ENCODE measurements at regions not wholly inside any gene's neighbourhood (a gene's known extent, or its start where the extent isn't known, plus 50 kb on each side); places are given as distances from the start of the nearest gene placed in this dataset.

DNA sequence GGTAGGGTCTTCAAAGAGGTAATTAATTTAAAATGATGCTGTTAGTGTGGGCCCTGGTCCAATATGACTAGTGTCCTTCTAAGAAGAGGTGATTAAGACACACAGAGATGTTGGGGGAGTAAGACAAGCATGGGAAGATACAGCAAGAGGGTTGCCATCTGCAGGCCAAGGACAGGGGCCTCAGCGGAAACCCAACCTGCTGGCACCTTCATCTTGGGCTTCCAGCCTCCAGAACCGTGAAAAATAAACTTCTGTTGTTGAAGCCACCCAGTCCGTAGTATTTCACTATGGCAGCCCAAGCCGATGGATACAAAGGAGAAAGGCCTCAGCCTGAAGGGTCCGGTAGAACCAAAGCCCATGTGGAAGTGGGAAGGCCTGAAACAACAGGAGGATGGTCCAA lies 161.7 kb upstream of the UBE2E1 start:
- no peak for DNase-seq (ENCODE audit: low read depth in 2 of 2)

DNA sequence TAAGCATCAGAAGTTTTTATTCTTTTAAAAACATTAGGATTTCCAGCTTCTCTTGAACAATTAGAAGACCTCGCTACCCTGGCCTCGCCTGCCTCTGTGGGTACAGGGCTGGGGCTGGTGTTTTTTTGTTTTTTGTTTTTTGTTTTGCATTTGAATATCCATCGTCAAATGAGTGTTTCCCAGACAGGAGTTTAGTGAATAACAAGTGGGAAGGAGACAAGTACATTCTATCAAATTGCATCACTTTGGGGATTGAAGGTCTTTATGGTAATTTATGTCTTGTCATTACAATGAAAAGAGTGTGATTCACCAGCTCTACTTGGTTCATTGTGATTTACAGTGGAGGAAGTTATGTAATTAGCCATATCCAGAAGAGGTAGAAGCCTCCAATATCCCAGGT lies 161.1 kb upstream of the UBE2E1 start:
- DNase-seq (ENCODE audit: low read depth in 2 of 2) = no peak

DNA sequence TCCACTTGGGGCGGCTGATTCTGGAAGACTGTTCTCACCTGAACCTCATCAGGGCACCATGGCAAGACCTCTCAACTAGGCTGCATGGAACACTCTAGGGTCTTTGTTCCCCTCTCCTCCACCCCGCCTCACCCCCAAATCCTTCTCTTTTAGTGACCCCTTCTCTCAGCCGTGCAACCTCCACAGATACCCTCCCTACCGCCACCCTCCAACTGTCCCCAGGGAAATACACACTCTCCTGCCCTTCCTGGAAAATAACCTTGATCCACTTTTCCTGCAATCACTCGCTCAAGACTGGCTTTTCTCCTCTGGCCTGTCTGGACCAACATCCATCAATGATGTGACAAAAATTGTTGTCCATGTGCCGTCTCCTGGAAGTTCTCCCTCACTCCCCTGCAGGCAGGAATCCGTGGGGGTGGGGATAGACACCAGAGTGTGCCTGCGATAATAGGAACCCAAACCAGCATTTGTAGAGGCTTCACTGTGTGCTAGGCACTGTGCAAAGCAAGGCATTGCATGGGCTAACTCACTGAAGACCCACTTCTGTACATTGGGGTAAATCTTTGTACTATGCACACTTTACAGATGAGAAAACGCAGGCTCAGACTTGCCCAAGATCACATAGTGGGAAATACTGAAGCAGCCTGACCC lies 160.1 kb upstream of the UBE2E1 start:
- no peak for DNase-seq (ENCODE audit: low read depth in 2 of 2)

DNA sequence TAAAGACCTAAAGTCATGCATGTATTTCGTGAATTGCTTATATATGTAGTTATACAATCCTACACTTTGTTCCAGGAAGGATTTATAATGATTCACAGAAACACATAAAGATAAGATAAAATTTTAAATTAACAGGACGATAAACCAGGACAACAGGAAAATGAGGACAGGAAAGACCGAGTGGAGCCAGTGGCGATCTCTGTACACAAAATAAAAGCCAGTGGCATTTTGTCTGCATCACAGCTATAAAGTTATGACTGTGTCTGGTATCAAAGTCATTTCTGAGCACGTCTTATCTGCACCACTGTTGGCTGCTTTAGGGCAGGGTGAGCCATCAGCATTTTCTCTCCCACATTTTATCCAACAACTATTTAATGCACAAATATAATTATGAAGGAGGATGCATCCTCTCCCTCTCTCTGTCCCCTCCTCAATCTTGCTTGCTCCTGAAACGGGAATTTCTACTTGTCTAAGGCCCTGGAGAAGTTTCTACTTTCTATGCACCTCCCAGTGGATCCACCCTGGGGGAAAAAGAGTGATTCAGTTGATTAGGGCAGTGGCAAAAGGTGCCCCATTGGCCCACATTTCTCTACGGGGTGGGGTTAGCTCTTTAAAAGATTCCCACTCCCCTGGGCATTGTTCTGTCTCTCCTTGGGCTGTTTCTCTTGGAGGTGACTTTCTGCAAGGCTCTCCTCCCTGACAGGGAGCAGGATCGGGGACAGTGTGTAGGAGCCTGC lies 159.4 kb upstream of the UBE2E1 start:
- no peak for DNase-seq (ENCODE audit: low read depth in 2 of 2)

DNA sequence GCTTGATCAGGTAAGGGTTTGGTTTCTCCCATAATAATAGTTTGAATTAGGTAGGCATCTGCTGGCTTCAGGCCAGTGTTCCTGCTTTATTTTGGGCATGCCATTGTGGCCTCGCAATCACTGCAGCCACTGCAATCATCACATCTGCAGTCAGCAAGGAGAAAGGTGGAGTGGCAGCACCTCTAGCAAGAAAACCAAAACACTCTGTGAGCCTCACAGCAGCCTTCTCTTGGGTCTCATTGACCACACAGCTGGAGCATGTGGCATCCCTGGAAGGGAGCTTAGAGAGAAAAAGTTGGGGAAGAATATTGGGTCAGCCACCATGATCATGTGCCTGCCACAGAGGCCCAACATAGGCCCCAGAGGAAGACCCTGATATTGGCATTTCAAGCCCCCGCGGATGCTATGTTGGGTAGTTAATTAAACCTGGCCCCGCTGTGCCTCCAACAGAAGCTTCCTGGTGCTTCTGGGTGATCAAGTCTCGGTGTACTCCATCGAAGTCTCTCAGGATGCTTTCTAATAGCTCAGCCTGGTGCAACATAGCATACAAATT lies 158.0 kb upstream of the UBE2E1 start:
- DNase-seq (ENCODE audit: low read depth in 2 of 2) = no peak

DNA sequence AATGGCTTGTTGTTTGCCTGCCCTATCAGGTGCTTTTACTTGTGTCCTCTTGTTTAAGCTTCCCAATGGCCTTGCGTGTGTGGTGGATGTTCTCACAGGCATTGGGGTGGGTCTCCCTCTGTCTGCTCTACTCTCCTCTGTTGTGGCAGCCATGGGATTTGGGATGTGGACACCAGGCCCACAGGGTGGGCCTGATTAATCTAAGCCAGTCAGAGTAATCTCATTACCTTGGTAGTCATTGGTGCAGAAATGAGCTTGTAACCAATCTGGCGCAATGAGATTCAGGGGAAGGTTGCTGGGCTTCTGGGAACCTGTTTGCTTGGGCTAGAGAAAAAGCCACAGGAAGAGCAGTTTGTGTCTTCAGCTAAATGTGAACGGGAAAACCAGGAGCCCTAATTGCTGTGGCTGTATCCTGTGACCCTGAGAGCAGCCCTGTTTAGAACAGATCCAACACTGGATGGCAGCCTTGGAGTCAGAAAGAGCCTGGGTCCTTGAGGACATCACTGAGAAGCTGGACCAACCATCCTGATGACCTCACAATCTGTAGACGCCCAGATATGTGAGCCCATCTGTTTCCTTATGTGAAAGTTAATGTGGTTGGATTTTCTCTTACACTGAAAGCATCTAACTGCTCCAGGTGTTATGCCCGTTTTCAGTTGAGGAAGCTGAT lies 157.3 kb upstream of the UBE2E1 start:
- no peak for DNase-seq (ENCODE audit: low read depth in 2 of 2)

DNA sequence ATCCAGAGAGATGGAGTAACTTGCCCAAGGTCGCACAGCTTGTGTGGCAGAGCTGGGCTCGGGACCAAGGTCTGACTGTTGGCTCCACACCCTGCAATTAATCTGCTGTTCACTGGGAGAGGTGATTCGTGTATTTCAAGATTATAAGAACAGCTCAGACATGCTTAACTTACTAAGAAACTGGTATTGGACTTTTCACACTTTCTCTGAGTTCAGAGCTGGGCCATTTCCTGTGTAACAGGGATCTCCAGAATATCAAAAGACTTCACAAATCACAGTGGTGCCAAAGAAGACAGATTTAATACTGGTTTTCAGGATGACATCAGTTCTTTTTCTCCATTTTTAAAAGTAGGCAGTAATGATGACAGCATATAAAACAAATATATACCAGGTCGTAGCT lies 156.8 kb upstream of the UBE2E1 start:
- DNase-seq (ENCODE audit: low read depth in 2 of 2) = no peak

DNA sequence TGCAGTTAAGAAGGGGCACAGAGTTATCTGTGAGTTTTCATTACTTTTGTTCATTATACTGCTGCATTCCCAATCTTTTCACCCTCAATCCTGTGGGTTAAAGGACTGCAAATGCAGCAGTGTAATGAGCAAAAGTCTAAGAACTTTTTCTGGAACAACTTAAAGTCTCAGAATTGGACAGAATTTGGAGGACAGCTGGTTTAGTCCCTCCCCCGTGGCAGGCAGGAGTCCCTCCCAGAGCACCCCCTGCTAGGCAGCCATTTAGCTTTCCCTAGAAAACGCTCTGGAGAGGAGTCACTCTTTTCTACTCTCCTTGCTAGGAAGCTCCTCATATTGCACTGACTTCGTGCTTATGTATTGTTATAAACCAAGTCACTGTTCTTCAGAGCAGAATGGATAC lies 156.3 kb upstream of the UBE2E1 start:
- no peak for DNase-seq (ENCODE audit: low read depth in 2 of 2)

DNA sequence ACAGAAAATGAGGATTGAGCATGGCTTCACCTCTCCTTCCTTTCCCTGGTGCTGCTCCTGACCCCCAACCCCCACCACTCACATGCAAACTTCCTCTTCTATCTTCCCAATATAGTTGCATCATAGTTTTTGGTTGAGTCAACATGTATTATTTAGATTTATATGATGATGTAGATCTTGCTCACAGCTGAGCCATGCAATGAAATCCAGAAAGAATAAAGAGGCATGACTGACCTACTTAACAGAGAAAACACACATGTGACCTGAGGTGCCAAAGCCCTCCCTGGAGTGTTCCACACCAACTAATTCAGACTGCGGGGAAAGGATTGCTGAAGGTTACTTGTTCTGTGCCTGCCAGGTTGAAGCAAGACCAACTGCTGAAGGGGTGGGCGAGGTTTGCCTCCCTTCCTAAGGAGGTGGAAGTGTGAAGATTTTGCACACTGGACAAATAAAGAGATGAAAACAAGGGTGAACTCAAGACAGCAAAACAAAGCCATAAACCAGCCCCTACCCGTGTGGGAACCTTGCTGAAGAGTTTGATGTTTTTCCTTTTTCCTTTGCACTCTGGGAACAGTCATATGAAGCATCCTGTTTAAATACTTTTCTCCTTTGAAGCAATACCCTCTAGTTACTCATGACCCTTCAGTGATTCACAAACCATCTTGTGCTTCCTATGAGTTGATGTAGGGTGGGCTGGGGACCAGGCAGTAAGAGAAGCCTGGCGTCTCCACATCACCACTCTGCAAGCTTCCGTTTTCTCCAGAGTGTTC lies 155.2 kb upstream of the UBE2E1 start:
- DNase-seq (ENCODE audit: low read depth in 2 of 2) = no peak

DNA sequence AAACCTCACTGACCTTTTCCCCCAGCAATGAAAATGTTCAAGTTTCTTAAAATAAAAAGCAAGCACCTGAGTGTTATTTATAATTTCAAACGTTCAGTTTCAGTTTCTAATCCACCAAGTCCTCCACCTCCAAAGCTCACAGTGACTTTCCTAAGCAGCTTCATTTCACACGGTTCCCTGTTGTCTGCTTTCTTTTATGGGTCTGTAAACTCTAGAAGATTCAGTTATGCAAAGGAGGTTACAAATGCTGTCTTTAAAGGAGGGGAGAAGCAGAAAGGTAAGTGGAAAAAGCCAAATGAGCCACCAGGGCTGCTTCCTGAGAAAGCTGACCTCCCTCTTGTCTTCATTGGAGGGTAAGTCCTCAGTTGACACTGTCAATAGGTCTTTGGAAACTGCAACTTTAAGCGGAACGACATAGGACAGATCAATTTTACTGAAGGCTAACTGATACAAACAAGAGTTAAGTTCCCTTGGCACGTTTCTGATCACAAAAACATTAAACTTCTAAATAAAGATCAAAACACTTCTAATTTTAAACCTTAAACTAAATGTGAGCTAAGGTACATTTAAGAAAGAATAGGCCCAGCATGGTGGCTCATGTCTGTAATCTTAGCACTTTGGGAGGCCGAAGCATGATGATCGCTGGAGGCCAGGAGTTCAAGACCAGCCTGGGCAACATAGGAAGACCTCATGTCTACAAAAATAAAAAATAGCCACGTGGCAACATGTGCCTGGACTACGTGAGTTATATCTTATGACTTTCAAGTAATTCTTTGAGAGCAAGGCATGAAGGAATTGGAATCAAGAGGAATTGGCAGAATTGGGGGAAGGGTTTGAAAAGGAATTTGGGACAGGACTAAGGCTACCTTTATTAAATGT lies 151.9 kb upstream of the UBE2E1 start:
- no peak for DNase-seq (ENCODE audit: low read depth in 2 of 2)

DNA sequence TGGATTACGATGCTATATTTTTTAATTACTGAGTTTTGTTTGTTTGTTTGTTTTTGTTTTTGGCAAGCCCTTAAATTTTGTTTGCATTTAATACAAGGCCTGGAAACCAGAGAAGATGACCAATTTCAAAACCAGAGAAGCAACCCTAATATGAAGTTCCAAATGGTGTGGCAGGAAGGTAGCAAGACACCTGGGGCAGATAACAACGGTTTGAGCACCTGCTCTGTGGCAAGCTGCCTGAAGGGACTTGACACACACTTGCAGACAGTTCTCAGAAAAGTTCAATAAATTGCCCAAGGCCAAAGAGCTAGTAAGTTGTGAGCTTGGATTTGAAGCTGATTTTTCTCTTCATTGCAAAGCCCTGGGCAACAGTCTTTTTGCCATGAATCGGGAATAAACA lies 151.2 kb upstream of the UBE2E1 start:
- DNase-seq (ENCODE audit: low read depth in 2 of 2) = no peak

DNA sequence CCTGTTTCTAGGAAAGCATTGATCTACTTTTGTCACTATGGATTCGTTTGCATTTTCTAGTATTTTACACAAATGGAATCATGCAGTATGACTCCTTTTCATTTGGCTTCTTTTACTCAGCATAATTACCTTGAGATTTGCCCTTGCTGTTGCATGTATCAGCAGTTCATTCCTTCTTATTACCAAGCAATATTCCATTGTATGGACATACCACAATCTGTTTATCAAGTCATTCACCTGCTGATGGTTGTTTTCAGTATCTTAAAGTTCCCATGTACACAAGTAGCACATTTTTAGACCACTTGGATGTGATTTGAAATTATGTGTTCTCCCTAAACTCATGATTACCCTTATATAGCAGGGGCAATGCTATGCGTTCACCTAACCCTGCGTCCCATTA lies 150.0 kb upstream of the UBE2E1 start:
- no peak for DNase-seq (ENCODE audit: low read depth in 2 of 2)

DNA sequence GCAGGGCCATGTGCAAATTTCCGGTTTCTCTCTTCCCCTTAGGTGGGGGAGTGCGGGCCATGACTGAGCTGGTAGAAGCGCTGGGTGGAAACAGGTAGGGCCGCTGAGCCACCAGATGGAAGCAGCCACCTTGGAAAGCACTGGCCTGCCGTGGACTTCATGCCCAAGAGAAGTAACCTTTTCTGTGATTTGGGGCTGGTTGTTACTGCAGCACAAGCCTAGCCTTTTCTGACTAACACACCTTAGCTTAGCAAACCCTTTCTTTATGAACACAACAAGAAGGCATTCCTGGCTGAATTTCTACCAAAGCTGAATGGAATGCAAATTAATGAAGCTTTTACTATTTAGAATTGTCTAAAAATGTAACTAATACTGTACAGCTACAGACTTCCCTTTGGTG lies 149.6 kb upstream of the UBE2E1 start:
- DNase-seq (ENCODE audit: low read depth in 2 of 2) = no peak

DNA sequence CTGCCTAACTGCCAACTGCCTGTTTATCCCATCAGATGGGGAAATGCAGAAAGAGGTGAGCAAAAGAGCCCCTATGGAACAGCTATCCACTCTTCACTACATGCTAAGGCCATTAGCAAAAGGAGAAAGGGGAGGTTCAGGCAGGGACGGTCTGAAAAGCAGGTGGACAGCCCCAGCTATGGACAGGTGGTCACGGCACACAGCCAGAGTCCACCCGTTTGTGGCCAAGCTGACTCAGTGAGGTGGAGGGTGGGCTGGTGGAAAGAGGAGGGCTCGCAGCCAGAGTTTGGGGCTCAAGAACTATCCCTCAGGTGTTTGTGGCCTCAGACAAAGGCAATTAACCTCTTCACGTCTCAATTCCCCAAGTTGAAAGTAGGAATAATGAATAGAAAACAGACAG lies 148.9 kb upstream of the UBE2E1 start:
- no peak for DNase-seq (ENCODE audit: low read depth in 2 of 2)

DNA sequence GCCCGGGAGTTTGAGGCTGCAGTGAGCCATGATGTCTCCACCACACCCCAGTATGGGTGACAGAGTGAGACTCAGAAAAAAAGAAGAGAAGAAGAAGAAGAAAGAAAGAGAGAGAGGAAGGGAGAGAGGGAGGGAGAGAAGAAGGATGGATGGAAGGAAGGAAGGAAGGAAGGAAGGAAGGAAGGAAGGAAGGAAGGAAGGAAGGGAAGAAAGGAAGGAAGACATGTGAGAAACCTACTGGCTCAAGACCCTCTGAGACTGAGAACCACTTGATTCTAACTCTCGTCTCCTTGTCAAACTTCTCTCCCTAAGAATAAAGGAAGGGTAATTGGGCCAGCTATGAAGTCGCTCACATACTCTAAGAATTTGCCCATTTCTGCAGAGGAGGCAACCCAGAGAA lies 148.1 kb upstream of the UBE2E1 start:
- no peak for DNase-seq (ENCODE audit: low read depth in 2 of 2)

DNA sequence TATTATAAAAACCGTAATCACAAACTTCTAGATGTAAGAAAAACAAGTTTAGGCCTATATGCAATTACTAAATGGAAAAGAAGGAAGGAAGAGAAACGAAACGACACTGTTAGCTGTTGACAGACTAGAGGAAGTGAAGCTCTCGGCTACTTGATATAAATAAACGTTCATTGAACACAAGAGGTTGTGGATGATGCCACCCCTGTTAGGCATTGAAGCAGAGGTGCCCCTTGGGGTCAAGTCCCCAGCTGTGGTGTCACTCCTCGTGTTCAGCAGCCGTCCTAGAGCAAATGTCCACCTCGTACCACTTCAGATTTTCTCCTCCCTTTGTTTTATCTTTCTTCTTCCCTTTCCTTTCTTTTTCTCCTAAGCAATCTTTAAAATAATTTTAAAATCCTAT lies 146.5 kb upstream of the UBE2E1 start:
- DNase-seq (ENCODE audit: low read depth in 2 of 2) = no peak

DNA sequence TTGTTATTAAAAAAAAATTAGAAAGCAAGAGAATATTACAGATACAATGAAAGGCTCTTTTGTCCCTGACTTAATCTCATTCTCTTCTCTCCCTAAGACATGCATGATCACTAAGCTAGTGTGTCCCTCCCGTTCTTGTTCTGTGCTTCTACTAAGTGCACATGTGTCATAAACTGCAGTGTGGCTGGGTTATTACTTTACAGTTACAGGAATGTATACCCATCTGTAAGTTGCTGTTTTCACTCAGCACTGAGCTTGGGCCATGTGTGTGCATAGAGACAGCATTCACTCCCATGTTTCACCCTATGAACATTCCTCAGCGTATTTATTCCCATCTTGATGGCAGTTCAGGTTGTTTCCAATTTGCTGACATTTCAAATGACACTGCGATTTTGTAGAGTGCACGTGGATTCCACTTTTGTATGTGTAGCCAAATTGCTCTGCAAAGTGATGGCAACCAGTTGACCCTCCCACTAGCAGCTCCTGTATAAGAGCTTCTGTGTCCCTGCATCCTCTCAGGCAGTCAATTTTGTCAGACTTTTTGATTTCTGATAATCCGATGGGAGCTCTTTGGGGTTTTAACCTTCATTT lies 145.8 kb upstream of the UBE2E1 start:
- DNase-seq (ENCODE audit: low read depth in 2 of 2) = no peak

DNA sequence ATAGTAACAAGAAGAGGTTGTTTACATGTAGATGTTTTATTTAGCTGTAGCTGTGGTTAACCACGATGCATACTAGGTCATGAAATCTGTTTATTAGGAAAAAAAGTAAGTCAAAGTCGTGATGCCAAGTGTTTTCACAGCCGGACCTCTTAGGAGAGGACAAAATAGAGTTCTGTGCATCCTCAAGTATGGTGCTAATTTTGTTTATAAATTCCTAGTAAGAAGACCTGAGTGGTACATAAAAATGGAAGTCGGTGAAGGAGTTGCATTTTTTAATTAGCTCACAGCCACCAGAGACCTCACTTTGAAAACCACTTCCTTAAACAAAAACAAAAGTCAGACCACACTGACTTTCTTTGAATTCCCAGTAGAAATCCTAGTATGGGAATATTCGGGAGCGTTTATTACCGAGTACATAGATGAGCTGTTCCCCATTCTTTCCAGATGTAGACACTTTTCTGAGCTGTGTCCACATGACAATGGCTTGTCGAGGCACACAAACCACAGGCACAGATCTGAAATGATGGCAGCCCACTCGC lies 143.6 kb upstream of the UBE2E1 start:
- no peak for DNase-seq (ENCODE audit: low read depth in 2 of 2)

DNA sequence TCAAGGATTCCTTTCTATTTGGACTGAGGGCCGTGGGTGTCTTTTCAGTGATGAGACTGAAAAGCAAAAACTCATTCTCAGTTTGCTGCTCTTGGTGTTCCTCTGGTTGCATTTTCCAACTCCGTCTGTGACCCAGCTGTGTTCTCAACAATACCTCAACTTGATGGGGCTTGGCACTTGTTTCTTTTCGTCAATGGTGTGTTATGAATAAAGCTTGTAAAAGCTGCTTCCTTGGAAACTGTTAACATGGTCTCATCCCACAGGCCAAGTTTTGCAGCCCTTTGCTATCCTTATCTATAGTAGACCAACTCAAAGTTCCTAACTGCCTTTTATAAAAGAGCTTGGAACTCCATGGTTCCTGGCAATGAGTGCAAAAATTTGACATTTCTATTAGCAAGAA lies 142.5 kb upstream of the UBE2E1 start:
- DNase-seq (ENCODE audit: low read depth in 2 of 2) = no peak

DNA sequence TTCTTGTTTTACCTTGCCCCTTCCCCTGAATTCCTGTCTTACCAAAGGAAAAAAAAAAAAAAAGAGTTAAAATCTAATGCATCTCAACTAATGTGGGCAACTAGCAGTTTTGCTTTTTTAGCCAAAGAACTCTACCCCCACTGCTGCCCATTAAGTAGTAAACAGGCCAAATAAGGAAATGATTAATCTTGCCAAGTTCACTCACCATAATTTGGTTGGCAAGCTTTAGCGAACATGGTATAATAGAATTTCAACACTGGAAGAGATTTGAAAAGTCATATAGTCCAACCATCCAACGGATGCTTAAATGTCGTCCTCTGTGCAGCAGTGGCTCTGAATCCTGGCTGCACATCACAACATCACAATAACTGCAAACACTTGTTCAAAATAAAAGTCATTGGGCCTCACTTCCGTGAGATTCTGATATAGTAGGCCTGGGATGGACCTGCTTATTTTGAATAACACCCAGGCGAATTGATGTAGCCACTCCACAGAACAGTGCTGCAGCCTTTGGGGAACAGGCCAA lies 142.0 kb upstream of the UBE2E1 start:
- no peak for DNase-seq (ENCODE audit: low read depth in 2 of 2)
